Heart left ventricle (tissue), 13 donors: ENCODE measurements at regions not wholly inside any gene's neighbourhood (a gene's known extent, or its start where the extent isn't known, plus 50 kb on each side); places are given as distances from the start of the nearest gene placed in this dataset.

Experiments used
- POLR2A ChIP-seq, 2 donors: fragments of 450-650 bp; IDR thresholded peaks; one replicate each; pipeline ENCODE4 v1.6.1; 2017; ENCODE audit warnings: antibody characterized with exemption in 2 of 2, mild to moderate bottlenecking in 2 of 2, moderate library complexity in 2 of 2
- TF ChIP-seq, protein P1 (sequence below), 12 donors: fragments of 200-600 bp; sonication (generic) in 4 of 12; IDR thresholded peaks; one replicate each; pipeline versions ENCODE4 v1.5.0 to v1.8.0; 2018 to 2022; ENCODE audit warnings: antibody characterized with exemption in 12 of 12, mild to moderate bottlenecking in 5 of 12
- donor health status: ischemic (EF 13 %, LVEDD 7.1; RV severe dilation, severe dysfunction).
- donor health status: DM: no; HTN: yes; CAD: no.
- donor health status: DM: no; HTN: no; CAD: no.
- donor health status: ischemic (EF 25% LVEDD 6.9; RV normal size, moderate dysfunction).
- donor health status: ischemic (EF 25% LVEDD 5.7; RV mildly dilated, moderate dysfunction).
- donor health status: ischemic (EF 35%, LVEDD 5.7; RV mildly dilated, moderate dysfunction).
- donor health status: nonischemic (EF 11% LVEDD 7.7; RV severe dilation, severe dysfunction).
- donor health status: DM: yes; HTN: yes; CAD: no.
- donor health status: PGD.
- donor health status: ischemic (EF 29% LVEDD 5.4; RV normal size, mild dysfunction).
- donor health status: nonischemic (EF 23%, LVEDD 6.1; RV moderate dilation, normal function).

DNA sequence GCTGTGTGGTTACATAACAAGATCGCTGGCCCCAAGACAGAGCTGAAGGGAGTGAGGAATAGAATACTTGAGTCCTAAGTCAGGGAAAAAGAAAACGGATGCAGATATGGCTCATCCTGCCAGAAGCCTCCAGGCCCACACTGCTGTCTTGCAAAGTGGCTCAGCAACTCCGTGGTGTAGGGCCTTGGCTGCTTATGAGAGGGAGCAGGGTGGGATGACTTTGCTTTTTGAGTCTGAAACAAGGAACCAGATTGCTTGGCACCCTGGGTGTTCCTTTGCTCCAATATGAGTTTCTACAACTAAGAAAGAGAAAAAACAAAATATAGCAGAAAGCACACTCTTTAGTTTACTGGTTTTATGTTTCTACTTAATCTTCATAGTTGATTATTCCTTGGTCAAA is 193.8 kb upstream of the WDR11 start:
- TF ChIP-seq, protein P1, sequence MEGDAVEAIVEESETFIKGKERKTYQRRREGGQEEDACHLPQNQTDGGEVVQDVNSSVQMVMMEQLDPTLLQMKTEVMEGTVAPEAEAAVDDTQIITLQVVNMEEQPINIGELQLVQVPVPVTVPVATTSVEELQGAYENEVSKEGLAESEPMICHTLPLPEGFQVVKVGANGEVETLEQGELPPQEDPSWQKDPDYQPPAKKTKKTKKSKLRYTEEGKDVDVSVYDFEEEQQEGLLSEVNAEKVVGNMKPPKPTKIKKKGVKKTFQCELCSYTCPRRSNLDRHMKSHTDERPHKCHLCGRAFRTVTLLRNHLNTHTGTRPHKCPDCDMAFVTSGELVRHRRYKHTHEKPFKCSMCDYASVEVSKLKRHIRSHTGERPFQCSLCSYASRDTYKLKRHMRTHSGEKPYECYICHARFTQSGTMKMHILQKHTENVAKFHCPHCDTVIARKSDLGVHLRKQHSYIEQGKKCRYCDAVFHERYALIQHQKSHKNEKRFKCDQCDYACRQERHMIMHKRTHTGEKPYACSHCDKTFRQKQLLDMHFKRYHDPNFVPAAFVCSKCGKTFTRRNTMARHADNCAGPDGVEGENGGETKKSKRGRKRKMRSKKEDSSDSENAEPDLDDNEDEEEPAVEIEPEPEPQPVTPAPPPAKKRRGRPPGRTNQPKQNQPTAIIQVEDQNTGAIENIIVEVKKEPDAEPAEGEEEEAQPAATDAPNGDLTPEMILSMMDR (IDR thresholded peaks at IDR 0.05) = no peak
- no peak for TF ChIP-seq POLR2A (IDR thresholded peaks at IDR 0.05)
